ENCODE measurements at regions not wholly inside any gene's neighbourhood (a gene's known extent, or its start where the extent isn't known, plus 50 kb on each side); places are given as distances from the start of the nearest gene placed in this dataset.

DNA sequence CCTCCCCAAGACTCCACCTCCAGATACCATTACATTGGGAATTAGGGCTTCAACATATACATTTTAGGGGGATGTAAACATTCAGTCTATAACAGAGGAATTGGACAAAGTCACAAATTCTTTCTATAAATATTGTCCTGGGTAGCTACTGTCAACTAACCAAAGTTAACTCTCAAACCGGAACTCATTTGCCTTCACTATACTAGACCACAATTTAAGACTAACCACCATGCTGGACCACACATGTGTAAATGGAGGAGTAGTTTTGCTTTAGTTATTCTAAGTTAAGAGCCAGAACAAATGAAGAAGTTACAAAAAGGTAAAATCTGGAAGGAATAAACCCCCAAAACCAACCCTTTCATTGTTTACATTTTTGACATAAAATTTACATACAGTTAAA, 222.8 kb downstream of the NDFIP2 start:
- DNase-seq (ENCODE audit: low spot score) = no peak

DNA sequence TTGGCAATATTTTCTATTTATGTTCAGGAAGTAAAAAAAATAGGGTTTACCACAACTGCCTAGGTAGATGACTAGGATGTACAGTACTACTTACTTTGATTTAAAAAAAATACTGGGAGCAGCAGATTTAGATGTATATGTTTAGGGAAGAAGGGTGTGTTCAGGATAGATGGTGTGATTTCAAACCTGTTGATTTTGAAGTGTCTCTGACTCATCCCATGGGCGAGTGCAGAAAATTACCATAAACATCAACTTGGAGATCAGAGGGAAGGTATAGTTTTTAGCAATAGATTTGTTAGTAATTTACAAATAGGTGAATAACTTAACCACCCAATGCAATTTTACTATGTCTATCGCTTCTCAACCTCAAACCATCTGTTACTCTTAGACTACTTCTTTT, 214.8 kb downstream of the NDFIP2 start:
- no peak for DNase-seq (ENCODE audit: low spot score)

DNA sequence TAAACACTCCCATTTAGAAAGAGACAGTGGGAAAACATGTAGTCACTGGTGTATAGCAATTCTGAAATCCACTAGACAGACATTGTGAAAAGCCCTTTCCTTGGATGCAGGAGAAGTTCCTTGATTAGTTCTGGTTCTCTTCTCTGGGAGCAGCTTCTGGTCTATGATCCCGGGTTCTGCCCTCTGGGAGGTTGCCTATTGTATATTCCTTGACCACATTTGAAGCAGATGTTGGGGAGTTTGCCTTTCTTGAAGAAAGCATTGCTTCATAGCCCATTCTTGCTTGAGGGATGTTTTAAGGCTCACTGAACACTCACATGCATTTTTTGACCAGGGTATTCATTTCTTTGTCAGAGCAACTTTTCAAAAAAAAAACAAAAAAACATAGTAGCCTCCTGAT, 211.9 kb downstream of the NDFIP2 start:
- DNase-seq (ENCODE audit: low spot score) = peak; percentile 34

DNA sequence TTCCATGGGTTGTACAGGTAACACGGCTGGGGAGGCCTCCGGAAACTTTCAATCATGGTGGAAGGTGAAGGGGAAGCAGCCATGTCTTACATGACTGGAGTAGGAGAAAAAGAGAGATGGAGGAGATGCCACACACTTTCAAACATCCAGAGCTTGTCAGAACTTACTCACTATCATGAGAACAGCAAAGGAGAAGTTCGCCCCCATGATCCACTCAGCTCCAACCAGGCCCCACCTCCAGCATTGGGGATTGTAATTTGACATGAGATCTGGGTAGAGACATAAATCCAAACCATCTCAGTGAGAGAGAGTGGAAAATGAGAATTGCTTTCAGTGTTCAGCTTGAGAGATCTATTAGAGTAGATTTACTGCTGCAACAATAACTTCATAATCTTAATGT, 210.9 kb downstream of the NDFIP2 start:
- no peak for DNase-seq (ENCODE audit: low spot score)

DNA sequence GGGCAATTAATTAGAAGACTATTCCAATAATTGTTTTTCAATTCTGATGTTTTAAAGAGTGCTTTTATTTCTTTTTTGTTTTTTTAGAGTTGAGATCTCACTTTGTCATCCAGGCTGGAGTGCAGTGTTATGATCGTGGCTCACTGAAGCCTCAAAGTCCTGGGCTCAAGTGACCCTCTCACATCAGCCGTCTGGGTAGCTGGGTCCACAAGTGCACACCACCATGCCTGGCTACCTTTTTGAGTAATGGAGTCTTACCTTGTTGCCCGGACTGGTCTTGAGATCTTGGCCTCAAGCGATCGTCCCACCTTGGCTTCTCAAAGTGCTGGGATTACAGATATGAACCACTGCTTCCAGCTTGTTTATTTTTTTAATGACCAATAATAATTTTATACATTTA, 207.8 kb downstream of the NDFIP2 start:
- DNase-seq (ENCODE audit: low spot score) = no peak

DNA sequence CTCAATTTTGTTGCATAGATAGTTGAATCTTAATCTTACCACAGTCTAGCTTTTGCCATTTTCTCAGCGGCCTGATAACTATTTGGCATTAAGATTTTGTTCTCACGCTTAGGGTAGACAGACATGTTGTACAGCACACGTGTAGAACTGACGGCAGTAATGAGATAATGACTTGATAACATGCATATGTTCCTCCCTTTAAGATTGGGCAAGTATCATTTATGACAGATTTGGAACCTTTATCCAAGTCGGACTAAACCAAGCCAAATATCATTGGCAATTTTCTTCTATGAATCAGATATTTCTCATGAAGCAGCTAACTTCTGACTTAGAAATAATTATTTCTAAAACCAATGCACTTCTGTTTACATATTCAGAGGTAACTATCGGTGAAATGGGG, 205.5 kb downstream of the NDFIP2 start:
- DNase-seq (ENCODE audit: low spot score) = no peak

DNA sequence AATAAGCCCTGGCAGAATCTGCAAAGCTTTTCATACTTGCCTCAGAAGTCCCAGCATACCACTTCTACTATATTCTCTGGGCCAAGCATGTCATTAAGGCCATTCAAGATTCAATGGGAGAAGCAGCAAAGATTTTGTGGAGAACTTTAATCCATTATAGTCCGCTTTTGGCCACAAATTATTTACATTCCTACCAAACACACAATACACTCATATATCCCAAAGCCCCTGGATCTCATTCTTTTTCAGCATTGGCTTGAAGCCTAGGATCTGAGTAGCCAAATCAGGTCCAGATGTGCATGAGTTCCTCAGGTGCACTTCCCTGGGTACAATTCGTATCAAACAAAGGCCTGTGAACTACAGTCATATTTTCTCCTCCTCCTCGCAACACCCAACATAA, 203.4 kb downstream of the NDFIP2 start:
- no peak for DNase-seq (ENCODE audit: low spot score)

DNA sequence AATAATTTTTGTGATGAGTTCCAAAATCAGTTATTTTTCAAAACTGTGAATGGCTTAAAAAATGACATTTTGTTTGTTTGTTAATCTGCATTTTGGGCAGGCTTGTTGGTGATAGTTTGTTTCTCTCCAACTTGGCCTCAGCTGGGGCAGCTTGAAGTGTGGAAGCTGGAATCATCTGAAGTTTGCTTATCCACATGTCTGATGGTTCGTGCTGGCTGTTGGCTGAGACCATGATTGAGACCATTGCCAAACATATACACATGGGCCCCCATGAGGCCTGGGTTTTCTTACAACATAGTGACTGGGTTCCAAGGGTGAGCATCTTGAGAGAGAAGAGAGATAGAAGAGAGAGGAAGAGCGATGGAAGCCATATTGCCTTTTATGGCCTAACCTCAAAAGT, 201.2 kb downstream of the NDFIP2 start:
- DNase-seq (ENCODE audit: low spot score) = no peak

DNA sequence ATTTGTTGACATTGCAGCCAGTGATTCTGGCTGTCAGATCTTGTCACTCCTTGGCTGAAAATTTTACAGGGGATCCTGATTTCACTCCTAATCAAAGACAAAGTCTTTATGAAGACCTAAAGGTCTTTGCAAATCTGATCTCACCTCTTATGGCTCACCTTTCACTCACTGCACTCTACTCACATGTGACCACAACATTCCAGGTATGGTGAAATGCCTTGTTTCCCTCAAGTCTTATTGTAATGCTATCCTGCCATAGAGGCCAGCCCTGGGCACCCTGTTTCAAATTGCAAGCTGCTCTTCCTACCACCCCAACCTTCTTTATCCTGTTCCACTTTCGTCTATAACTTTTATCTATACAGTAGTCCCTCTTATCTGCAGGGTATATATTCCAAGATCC, 200.1 kb downstream of the NDFIP2 start:
- DNase-seq (ENCODE audit: low spot score) = no peak

DNA sequence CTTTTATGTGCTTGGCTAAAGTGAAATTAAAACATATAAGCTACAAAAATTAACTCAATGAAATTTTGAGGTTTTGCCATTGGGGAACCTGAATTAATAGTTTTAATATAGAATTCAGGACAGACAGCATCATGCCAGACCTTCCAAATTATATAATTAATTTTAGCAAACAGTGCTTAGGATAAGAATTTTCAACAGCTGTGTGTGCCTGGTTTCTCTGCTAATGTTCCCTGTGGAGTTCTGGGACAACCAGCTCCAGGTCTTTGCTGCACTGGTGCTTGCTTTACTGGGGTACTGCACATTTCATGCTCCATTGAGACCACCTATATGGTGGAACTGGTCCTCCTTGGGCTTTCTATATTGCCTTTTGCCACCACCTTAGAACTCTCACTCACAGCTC, 199.5 kb downstream of the NDFIP2 start:
- DNase-seq (ENCODE audit: low spot score) = no peak

DNA sequence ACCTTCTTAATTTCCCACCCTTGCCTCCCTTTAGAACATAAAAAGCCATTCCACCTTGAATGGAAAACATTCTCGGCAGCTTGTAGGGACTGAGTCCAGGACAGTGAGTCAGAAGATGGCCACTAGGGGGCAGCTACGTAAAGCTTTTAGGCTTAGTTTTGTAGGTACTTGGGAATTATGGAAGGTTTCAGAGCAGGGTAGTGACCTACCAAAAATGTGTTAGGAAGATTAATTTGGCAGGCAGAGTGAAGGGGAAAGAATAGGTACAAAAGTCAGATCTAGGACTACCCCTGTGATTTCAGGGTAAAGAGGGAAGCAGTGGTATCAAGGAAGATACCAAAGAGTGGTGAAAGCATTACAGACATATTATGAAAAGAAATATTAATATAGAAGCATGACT, 198.4 kb downstream of the NDFIP2 start:
- peak; percentile 45 for DNase-seq (ENCODE audit: low spot score)

DNA sequence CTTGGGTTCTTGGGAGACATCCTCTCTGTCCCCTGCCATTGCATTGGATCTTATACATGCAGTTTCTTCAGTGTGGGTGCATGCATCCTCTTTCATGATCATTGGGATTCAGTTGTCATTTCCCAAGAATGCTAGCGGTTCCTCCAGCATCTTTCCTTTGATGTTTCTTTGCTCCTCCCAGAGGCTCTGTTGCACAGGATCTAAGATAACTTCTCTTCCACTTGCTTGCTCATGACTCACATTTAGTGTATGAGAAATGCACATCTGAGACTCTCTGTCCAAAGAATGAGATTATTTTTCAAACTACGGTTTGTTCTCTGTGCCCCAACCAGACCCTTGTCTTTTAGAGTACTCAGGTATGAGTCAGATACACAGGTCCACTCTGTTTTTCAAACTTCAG, 197.1 kb downstream of the NDFIP2 start:
- no peak for DNase-seq (ENCODE audit: low spot score)

DNA sequence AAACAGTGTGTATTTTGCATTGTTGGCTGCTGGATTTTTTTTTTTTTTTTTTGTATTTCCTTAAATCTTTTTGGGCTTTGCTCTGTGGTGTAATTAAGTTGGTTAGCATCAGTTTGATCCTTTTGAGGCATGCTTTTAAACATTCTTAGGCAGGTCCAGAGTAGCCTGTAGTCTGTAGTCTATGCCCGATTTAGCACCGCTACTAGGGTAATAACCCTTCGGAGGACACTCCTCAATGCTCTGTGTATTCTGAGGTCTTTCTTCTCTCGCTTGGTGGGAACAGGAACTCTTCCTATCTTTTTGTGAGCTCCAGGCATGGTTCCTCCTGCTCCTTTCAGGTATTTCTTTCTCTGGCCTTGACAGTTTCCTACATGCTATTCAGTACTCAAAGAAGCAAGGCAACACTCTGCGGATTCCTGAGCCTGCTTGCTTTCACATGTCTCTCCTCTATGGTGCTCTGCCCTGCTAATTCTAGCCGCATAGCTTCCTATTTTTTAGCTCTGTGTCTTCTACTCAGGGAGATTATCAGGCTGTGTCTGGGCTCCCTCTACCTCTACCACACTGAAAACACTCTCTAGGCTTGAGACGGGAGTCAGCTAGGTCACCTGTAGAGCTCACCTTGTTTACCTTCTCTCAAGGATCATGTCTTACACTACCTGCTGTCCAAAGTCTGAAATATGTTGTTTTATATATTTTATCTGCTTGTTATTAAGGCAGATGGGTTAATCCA, 195.1 kb downstream of the NDFIP2 start:
- no peak for DNase-seq (ENCODE audit: low spot score)

DNA sequence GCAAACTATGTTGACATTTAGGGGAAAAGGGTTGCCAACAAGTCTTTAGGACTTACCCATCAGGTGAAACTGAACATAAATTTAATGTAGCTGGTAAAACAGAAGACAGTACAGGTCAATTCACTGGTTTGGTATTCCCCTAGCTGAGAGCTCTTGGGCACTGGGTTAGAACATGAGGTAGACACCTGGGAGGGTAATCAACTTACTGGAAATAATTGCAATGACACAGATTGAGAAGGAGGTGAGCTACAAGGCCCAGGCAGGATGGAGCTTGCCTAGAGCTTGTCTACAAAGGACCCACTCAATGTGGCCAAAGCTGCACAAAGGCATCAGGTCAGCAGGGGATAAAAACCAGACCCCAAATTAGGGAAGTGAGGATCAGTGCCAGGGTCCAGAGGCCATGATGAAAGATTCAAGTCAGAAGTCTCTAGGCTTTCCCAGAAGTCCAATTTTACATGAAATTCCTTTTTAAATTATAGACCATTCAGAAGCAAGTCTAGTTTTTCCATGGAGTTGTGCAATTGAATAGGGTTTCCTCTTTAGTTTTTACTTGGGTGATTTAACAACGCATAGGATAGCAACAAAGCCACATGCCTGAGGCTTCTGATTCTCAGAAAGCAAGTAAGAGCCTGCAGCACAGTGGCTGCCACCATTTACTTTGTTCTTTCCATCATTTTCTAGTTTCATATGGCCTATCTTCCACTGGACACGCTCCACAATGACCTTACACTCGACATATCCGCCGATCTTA, 194.0 kb downstream of the NDFIP2 start:
- DNase-seq (ENCODE audit: low spot score) = no peak

DNA sequence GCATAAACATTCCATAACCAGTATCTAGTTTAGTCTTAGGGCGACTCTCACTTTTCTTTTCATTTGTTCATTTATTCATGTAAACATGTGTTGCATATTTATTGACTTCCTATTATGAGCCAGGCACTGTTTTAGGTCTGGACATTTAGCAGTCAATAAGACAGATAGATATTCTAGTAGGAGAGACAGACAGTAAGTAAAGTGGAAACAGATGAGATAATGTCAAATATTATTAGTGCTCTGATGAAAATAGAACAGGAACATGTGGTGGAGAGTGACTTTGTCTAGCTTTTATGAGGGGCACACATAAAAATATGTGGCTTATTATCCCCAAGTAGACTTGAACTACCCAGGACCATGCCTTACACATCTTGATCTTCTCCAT, 193.0 kb downstream of the NDFIP2 start:
- DNase-seq (ENCODE audit: low spot score) = no peak

DNA sequence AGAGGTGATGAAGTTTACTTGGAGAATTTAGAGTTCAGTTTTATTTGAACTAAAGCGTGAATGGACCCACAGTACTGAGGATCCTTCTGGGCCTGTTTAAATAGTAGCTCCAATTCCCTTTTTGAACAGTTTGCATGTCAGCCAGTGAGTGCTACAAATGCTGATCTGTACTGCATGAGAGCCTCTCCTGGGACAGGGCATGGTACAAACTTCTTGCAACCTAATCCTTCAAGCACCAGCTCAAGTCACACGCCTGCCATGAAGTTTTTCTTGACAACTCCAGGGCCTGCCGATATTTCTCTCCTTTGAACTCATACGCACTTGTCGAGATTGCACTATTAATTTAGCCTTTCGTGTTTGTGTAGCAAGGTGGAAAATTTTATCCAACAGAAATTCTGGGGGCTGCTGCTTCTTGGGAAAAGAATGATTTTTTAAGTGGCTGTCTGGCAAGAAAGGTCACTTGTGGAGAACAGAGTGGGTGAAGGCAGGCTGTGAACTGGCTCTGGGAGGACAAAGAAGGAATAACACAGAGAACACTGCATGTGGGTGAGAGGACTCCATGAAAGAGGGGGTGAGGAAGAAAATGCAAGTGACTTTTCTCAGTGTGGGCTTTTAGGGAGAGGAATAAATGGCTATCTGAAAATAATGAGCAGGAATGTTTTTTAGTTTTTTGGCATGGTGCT, 192.5 kb downstream of the NDFIP2 start:
- no peak for DNase-seq (ENCODE audit: low spot score)

DNA sequence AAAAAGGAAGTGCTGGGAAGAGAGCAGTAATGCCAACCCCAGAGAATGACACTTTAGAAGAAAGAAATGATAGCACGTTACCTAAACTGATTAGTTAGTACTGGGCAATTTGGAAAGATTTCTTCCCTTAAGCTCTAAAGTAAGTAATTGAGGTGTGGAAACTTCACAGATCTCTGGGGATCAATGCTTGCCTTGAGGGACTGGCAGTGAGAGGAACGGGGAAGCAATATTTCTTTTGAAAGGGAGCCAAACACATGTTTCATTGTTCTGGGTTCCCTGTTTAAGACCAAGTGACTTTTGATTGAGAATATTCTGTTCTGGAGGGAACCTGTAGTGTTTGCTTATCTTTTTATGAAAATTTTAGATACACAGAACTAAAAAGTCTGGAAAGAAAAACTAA, 190.5 kb downstream of the NDFIP2 start:
- DNase-seq (ENCODE audit: low spot score) = no peak

DNA sequence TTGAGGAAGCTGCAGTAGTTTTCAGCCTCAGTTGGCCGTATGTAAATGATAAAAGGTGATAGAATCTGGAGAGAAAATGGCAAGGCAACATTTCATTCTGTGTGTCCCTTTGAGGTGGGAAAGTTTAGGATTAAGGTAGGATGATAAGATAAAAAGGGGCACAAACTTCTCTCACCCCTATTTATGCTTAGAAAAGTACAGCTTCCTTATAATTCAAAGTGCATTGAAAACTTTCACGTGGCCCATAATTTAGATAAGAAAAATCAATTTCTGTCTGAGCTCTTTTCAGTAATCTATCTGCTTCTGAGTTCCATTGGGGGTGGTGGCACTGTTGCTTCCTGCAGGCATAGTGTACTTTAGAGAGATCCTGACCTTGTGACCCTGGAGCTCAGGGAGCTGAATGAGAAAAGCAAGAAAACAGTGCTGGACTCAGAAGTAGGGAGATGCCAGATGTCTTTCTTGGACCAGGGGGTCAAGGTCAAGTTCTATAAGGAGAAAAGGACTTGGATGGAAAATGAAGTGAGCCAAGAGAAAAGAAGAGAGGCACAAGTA, 187.3 kb downstream of the NDFIP2 start:
- DNase-seq (ENCODE audit: low spot score) = no peak

DNA sequence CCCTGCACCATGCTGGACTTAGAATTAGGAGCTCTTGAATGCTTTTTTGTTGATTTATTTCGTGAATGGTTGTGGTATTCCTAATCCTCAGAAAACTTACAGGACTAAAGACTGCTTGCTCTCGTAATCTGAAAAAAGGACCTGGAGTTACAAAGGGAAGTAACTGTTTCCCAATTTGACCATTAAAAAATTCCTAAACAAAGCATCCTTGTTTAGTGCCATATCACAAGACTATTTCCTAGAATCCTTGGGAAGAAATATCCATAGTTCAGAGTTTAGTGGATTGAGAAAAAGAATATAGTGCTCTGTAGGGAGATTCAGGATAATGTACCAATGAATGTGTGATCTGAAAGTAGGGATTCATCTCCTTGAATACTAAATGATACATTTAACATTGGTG, 186.8 kb downstream of the NDFIP2 start:
- DNase-seq (ENCODE audit: low spot score) = no peak

DNA sequence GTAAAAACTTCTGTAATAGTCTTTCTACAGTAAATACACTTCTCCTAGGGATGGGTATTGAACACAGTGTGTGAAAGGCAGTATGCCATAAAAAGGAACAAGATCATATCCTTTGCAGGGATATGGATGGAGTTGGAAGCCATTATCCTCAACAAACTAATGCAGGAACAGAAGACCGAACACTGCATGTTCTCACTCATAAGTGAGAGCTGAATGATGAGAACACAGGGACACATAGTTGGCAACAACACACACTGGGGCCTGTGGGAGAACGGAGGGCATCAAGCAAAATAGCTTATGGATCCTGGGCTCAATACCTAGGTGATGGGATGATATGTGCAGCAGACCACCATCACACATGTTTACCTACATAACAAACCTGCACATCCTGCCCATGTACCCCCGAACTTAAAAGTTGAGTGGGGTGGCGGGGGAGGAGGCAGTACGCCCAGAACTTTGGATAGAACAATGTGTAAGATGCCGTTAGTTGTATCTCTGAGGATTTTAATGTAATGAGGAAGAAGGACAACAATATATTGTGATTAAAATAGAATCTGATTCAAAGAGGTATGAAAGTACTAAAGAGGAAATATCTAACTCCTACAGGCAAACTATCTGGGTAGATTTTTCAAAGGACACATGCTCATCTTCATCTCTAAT, 183.2 kb downstream of the NDFIP2 start:
- DNase-seq (ENCODE audit: low spot score) = no peak

DNA sequence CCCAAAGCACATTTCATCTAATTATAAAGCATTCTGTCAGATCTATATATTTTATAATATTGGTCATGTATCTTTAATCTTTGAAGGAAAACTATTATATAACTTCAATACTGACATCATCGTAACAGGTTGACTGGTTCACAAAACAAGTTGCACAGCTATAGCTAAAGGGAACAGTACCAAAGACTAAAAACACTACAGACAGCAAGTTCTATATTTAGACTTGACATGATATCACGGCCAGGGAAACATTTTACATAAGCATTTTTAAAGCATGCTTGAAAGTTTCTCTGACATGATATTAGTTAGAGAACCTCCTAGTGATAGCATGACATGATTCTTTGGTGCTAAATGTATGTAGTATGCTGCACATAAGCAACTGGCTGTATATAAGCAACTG, 182.5 kb downstream of the NDFIP2 start:
- no peak for DNase-seq (ENCODE audit: low spot score)

DNA sequence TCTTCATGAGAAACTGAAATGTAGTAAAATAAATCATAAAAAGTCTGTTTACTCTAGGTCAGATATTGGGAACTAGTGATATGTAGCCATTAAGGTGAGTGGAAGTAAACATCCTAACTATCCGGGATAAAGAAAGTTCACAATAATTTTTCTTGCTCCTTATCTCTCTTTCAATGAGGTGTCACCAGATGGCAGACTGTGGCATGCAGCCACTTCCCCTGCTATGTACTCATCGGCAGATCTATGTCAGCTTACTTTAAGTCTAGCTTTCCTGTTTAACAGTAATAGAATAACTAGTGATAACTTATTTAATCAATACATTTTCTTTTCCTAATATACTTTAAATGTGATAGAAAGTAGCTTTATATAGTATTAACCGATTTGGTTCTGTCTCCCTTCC, 181.9 kb downstream of the NDFIP2 start:
- no peak for DNase-seq (ENCODE audit: low spot score)

DNA sequence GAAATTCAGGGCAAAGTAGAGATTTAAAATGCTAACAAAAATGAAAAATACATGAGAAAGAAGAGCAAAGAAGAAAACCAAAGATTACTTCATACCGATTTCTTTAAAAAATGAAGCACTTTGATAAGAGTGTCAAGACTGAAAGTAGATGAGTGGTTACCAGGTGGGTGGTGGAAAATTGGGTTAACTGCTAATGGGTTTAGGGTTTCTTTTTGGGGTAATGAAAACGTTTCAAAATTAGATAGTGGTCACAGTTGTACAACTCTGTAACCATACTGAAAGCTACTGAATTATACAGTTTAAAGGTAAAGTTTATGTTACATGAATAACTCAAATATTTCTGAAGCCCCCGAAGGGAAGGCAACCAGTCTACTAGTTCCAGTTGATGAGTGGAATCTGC, 179.4 kb downstream of the NDFIP2 start:
- DNase-seq (ENCODE audit: low spot score) = no peak
